ENCODE measurements at regions not wholly inside any gene's neighbourhood (a gene's known extent, or its start where the extent isn't known, plus 50 kb on each side); places are given as distances from the start of the nearest gene placed in this dataset.
"Not testable (repeated sequence)": the region's sequence is repeated elsewhere in the genome, so short reads cannot be mapped to it uniquely, and the experiment has no call there.

- no peak for DNase-seq (ENCODE audit: low spot score)
Observed at GRCh38 chr9:22650145-22650544, 203.5 kb downstream of the DMRTA1 start.

- no peak for DNase-seq (ENCODE audit: low spot score)
Observed at GRCh38 chr9:22650946-22651345, 204.3 kb downstream of the DMRTA1 start.

DNA sequence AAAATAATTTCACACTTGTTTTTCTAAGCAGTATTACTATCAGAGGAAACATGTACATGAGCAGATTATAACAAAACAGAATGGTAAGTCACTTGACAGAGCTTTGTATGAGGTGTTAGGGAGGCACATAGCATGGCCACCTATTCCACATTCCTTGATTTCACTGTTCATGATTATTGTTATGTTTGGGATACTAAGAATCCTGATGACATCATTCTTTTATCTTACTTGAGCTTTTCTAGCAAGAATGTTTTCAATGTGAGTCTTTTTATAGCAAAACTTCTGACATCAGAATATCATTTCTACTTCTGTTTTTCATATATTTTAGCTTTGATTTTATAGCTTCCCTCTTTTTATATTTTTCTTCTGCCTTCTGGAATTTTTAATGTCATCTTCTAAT is 208.2 kb downstream of the DMRTA1 start:
- no peak for DNase-seq (ENCODE audit: low spot score)

GRCh38 chr9:22657713-22658112 is 211.1 kb downstream of the DMRTA1 start:
- DNase-seq (ENCODE audit: low spot score): no peak

DNA sequence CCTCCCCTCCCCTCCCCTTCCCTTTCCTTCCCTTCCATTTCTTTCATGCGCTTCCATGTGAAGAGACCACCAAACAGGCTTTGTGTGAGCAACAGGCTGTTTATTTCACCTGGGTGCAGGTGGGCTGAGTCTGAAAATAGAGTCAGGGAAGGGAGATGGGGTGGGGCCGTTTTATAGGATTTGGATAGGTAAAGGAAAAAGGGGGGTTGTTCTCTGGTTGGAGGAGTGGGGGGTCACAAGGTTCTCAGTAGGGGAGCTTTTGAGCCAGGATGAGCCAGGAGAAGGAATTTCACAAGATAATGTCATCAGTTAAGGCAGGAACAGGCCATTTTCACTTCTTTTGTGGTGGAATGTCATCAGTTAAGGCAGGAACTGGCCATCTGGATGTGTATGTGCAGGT is 211.9 kb downstream of the DMRTA1 start:
- not testable (repeated sequence) for DNase-seq (ENCODE audit: low spot score)

GRCh38 chr9:22682536-22682935 is 235.9 kb downstream of the DMRTA1 start:
- peak; percentile 56 for DNase-seq (ENCODE audit: low spot score)

- DNase-seq (ENCODE audit: low spot score): peak; percentile 93
Observed at GRCh38 chr9:22682961-22683699, 236.5 kb downstream of the DMRTA1 start.

GRCh38 chr9:22683700-22684075 is 237.1 kb downstream of the DMRTA1 start:
- DNase-seq (ENCODE audit: low spot score): peak; percentile 88

- DNase-seq (ENCODE audit: low spot score): no peak
Observed at GRCh38 chr9:22693156-22693555, 246.5 kb downstream of the DMRTA1 start.

DNA sequence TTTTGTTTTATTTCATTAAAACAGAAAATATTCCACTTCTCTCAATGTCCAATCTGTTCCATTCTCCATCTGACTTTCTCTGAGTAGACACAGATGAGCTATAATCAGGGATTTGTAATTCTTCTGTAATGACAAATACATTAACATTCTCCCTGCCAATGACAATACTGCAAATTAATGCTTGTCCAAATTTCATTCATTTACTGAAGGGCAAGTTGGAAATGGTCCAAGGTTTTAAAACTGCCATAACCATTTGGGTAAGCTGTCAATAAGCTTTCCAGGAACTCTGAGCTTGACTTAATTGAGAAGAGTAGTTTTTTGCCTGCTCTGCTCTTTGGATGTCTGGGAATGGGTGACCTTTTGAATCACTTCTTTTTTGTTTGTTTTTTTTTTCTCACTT is 253.5 kb downstream of the DMRTA1 start:
- DNase-seq (ENCODE audit: low spot score): no peak

DNA sequence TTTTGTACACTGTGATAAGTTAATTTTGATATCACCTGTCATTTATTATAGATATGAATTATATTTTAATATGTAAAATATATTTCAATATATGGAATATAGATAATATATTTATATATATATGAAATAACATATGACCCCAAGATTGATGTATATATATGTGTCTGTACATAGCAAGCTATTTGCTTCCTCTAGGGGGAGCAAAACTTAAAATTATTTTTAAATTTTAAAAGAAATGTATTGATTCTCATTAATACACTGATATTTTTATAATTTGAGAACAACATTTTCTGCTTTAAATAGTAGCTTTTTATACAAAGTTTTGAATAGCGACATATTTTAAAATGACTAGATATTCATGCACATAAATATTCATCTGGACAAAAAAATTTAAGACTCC is 272.0 kb downstream of the DMRTA1 start:
- DNase-seq (ENCODE audit: low spot score): no peak

DNA sequence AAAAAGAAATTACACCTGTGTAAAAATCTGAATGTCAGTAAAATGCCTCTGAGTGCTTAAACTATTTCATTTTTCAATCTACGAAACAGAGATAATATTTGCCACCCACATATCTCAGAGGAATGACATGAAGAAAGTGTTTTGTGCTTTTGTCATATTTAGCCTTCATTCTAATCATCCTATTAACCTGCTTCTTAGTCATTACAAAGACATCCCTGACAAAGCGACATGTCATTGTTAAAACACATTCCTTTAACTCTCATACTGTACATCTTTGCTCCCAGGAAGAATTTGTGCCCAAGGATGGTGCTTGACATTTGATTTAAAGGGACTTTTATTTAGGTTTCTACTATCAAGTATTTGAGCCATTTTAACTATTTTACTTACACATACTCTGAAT is 275.9 kb downstream of the DMRTA1 start:
- DNase-seq (ENCODE audit: low spot score): peak; percentile 28

DNA sequence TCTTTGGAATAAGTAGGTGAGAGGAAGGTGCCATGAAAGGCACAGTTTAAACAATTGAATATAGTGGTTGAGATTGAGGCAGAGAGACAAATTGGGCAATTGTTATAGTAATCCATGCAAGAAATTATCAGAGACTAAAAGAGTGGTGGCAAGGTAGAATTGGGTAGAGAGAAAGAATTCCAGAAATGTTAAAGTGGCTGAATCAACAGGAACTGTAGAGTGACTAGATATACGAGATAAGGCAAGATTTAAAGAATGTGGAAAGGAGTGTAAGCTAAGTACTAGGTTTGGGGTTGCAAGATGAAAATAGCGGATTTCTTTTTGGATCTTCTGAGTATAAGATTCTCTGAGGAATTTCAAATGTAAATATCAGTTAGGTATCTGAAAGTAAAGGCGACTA is 285.2 kb downstream of the DMRTA1 start:
- DNase-seq (ENCODE audit: low spot score): peak; percentile 8

DNA sequence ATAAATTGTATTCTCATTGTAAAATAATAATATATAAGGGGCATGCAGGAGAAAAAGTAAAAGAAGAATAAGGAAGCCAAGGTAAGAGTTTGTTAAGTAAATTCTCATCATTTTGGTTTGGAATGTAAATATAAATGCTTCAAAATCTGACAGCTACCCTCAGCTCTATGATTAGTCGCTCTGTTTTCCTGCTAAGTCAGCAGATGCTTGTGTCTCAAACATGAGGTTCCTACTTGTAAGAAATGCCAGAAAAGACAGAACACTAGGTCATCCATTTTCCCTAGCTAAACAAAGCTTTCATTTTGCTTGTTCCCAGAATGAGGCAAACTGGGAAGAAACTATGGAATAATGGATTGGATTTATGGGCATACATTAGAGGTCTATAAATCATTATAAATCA is 293.1 kb downstream of the DMRTA1 start:
- no peak for DNase-seq (ENCODE audit: low spot score)

- DNase-seq (ENCODE audit: low spot score): no peak
Observed at GRCh38 chr9:22740781-22741180, 294.2 kb downstream of the DMRTA1 start.

- DNase-seq (ENCODE audit: low spot score): no peak
Observed at GRCh38 chr9:22742401-22742800, 295.8 kb downstream of the DMRTA1 start.

GRCh38 chr9:22773501-22774220 is 327.0 kb downstream of the DMRTA1 start:
- DNase-seq (ENCODE audit: low spot score): no peak

DNA sequence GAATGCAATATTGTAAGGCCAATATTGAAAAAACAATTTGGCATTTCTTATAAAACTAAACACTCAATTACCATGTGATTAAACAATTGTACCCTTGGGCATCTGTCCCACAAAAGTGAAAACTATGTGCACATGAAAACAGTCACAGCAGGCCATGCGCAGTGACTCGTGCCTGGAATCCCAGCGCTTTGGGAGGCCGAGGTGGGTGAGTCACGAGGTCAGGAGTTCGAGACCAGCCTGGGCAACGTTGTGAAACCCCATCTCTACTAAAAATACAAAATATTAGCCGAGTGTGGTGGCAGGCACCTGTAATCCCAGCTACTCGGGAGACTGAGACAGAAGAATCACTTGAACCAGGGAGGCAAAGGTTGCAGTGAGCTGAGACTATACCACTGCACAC is 343.7 kb downstream of the DMRTA1 start:
- no peak for DNase-seq (ENCODE audit: low spot score)

DNA sequence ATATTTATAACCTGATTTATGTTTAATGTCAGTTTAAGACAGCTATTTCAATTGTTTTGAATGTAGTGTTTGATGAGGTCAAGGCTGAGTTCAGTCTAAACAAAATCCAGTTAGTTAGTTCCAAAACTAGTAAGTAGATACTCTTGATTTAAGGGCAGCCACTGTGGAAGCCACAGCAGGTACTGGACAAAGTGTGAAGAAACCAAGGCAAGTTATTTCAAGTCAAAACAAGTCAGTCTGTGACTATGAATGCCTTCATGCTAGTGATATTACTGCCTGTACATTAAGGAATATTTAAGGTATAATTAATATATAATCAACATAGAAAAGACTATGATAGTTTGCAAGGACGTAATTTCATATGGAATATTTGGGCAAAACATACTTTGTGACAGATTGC is 362.3 kb downstream of the DMRTA1 start:
- DNase-seq (ENCODE audit: low spot score): no peak

- DNase-seq (ENCODE audit: low spot score): no peak
Observed at GRCh38 chr9:22809371-22809770, 362.7 kb downstream of the DMRTA1 start.

DNA sequence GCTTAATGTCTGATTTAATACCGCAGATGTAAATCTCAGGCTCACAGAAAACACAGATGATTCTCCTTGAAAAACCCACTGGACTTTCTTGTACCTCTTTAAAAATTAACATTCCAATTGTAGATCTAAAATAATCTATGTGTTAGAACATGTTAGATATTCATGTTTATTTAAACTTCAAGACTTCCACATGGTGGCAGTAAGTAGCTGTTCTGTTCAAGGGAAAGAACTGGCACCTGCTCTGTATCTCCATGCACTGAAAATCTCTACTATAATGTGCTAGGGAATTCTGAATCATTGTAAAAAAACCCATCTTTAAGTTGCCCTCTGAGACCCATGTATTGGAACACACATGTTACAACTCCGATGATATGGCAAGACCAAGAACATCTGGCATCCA is 366.9 kb downstream of the DMRTA1 start:
- DNase-seq (ENCODE audit: low spot score): peak; percentile 31

DNA sequence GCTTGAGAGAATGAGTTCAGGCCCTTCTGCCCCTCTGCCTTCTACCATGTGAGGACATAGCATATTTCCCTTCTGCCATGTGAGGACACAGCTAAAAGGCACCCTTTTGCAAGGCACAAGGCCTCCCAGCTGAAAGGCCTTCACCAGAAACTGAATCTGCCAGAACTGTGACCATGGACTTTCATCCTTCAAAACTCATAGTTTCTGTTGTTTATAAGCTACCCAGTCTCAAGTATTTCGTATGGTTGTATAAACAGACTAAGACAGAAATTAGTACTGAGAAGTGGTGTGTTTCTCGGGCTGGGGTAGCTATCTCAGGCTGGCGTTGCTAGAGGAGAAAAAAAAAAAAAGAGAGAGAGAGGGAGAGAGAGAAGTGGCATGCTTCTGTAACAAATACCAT is 368.6 kb downstream of the DMRTA1 start:
- DNase-seq (ENCODE audit: low spot score): no peak

GRCh38 chr9:22817181-22817580 is 370.6 kb downstream of the DMRTA1 start:
- peak; percentile 19 for DNase-seq (ENCODE audit: low spot score)

- DNase-seq (ENCODE audit: low spot score): no peak
Observed at GRCh38 chr9:22829236-22829635, 382.6 kb downstream of the DMRTA1 start.

Measured in A172 (cell line).